ENCODE measurements at regions not wholly inside any gene's neighbourhood (a gene's known extent, or its start where the extent isn't known, plus 50 kb on each side); places are given as distances from the start of the nearest gene placed in this dataset.

DNA sequence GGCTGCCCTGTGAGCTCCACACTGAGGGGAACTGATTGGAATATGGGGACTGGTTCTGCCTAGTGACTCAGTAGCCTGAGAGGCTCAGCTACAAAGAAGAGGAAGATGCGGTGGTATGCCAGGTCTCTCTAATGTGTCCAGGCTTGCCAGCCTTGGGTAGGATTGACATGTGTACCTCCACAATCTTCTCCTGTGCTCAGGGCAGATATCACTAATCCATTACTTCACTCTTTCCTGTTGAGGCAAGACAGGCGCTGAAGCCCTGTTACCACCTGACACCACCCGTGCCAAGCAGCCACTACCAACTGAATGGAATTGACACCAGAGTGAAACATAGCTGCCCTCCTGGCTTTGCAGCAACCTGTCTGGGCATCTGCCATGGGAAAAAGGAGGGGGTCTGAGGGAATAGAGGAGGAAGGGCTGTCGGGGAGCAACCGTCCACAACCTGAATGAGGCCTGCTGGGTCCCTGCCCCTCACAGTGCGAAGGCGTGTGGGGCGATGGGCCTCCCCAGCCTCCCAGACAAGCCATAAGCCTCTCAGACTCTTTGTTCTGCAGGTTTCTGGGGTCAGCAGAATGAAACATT lies 114.7 kb upstream of the CXCL14 start:
- no peaks in the 10 kb centered on the region for H3F3A ChIP-seq (replicated peaks; ENCODE audit: insufficient read depth)
- no peaks in the 10 kb centered on the region for H3K9me3 ChIP-seq
- no peak overlapping the region for H3K4me3 ChIP-seq (ENCODE audit: low read depth in 2 of 2, low read length in 1 of 2)
- no peaks in the 10 kb centered on the region for H3K9me2 ChIP-seq
- H3K27me3 ChIP-seq (ENCODE audit: insufficient read depth) = peaks cover 14% of the 10 kb centered on the region; the same call in 1 of the 2 replicates
- ChIA-PET POLR2A (no interaction called here), CTCF (no interaction called here)
- no peak for DNase-seq
- no peaks in the 10 kb centered on the region for H3K4me1 ChIP-seq (ENCODE audit: control insufficient read depth in 1 of 2, insufficient read depth in 2 of 2, low read depth in 1 of 2, low read length in 1 of 2)
- TF ChIP-seq FOSL2 (IDR thresholded peaks at IDR 0.05; ENCODE audit: borderline replicate concordance, low read depth) (no peak), SMC3 (IDR thresholded peaks at IDR 0.05; ENCODE audit: low read depth, low read length) (no peak), RFX5 (IDR thresholded peaks at IDR 0.05; ENCODE audit: low read length) (no peak), EP300 (IDR thresholded peaks at IDR 0.05; ENCODE audit: borderline replicate concordance in 1 of 2, low read depth in 1 of 2, low read length in 1 of 2) (no peak), TAF1 (IDR thresholded peaks at IDR 0.05; ENCODE audit: borderline replicate concordance, low read depth, low read length) (no peak), JUND (IDR thresholded peaks at IDR 0.05) (no peak), NFIC (IDR thresholded peaks at IDR 0.05; ENCODE audit: borderline replicate concordance) (no peak)
- TF ChIP-seq, protein P1, sequence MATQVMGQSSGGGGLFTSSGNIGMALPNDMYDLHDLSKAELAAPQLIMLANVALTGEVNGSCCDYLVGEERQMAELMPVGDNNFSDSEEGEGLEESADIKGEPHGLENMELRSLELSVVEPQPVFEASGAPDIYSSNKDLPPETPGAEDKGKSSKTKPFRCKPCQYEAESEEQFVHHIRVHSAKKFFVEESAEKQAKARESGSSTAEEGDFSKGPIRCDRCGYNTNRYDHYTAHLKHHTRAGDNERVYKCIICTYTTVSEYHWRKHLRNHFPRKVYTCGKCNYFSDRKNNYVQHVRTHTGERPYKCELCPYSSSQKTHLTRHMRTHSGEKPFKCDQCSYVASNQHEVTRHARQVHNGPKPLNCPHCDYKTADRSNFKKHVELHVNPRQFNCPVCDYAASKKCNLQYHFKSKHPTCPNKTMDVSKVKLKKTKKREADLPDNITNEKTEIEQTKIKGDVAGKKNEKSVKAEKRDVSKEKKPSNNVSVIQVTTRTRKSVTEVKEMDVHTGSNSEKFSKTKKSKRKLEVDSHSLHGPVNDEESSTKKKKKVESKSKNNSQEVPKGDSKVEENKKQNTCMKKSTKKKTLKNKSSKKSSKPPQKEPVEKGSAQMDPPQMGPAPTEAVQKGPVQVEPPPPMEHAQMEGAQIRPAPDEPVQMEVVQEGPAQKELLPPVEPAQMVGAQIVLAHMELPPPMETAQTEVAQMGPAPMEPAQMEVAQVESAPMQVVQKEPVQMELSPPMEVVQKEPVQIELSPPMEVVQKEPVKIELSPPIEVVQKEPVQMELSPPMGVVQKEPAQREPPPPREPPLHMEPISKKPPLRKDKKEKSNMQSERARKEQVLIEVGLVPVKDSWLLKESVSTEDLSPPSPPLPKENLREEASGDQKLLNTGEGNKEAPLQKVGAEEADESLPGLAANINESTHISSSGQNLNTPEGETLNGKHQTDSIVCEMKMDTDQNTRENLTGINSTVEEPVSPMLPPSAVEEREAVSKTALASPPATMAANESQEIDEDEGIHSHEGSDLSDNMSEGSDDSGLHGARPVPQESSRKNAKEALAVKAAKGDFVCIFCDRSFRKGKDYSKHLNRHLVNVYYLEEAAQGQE (IDR thresholded peaks at IDR 0.05; ENCODE audit: low read depth, low read length) = no peak
- TF ChIP-seq, protein P2, sequence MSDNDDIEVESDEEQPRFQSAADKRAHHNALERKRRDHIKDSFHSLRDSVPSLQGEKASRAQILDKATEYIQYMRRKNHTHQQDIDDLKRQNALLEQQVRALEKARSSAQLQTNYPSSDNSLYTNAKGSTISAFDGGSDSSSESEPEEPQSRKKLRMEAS (IDR thresholded peaks at IDR 0.05; ENCODE audit: low read depth) = no peak
- TF ChIP-seq, protein P3, sequence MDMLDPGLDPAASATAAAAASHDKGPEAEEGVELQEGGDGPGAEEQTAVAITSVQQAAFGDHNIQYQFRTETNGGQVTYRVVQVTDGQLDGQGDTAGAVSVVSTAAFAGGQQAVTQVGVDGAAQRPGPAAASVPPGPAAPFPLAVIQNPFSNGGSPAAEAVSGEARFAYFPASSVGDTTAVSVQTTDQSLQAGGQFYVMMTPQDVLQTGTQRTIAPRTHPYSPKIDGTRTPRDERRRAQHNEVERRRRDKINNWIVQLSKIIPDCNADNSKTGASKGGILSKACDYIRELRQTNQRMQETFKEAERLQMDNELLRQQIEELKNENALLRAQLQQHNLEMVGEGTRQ (IDR thresholded peaks at IDR 0.05; ENCODE audit: borderline replicate concordance, low read depth, low read length) = no peak
- H3K79me2 ChIP-seq (ENCODE audit: insufficient read depth) = no peaks in the 10 kb centered on the region
- no peak overlapping the region for H3K4me2 ChIP-seq
- H3K27ac ChIP-seq (ENCODE audit: low read depth in 2 of 2, low read length in 1 of 2) = no peak overlapping the region
- 77% methylated on average over 8 of the region's 8 CpGs for WGBS (ENCODE audit: low lambda C conversion rate)
- no peak overlapping the region for H3K9ac ChIP-seq
- H4K20me1 ChIP-seq (ENCODE audit: insufficient read depth) = no peaks in the 10 kb centered on the region
- H2AFZ ChIP-seq (ENCODE audit: low read depth) = no peak overlapping the region
- H3K36me3 ChIP-seq (replicated peaks in 1 of 2; ENCODE audit: control insufficient read depth in 1 of 2, insufficient read depth in 2 of 2, low read length in 1 of 2) = no peaks in the 10 kb centered on the region

DNA sequence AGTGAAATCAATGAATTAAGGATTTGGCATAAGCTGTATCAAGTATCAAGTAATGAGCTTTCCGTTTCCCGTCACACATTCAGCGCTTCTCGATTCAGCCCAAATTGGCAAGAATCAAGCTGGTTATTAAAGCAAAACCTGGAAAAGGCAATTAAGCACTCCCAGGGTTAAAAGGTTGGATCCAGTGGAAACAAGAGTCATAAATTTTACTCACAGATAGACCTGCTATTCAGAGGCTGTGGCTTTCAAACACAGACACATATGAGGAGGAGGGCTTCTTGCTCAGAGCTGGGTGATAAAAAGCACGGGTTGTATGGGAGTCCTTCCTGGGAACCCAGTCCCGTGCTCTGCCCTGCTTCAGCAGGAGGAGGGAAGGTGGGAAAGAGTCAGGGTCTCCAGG lies 112.3 kb upstream of the CXCL14 start:
- H3K9me3 ChIP-seq = no peaks in the 10 kb centered on the region
- no peak for DNase-seq
- H3F3A ChIP-seq (replicated peaks; ENCODE audit: insufficient read depth) = no peaks in the 10 kb centered on the region
- WGBS (ENCODE audit: low lambda C conversion rate) = 47% methylated on average over 6 of the region's 6 CpGs
- no peaks in the 10 kb centered on the region for H3K9me2 ChIP-seq
- H3K4me2 ChIP-seq = no peak overlapping the region
- no peaks in the 10 kb centered on the region for H4K20me1 ChIP-seq (ENCODE audit: insufficient read depth)
- H3K4me3 ChIP-seq (ENCODE audit: low read depth in 2 of 2, low read length in 1 of 2) = no peak overlapping the region
- H3K79me2 ChIP-seq (ENCODE audit: insufficient read depth) = no peaks in the 10 kb centered on the region
- no peak overlapping the region for H3K27ac ChIP-seq (ENCODE audit: low read depth in 2 of 2, low read length in 1 of 2)
- ChIA-PET CTCF (interaction anchor here (0.9 to 1.3 kb wide), 3 partner anchors 18 to 225 kb away, joined by 3 to 4 read pairs (median 4); no protein-coding TSS in a partner anchor), POLR2A (no interaction called here)
- peaks cover 14% of the 10 kb centered on the region; the same call in 1 of the 2 replicates for H3K27me3 ChIP-seq (ENCODE audit: insufficient read depth)
- TF ChIP-seq MXI1 (IDR thresholded peaks at IDR 0.05; ENCODE audit: low read depth, low read length) (no peak), TAF1 (IDR thresholded peaks at IDR 0.05; ENCODE audit: borderline replicate concordance, low read depth, low read length) (no peak), JUND (IDR thresholded peaks at IDR 0.05) (no peak), RFX5 (IDR thresholded peaks at IDR 0.05; ENCODE audit: low read length) (no peak), EP300 (IDR thresholded peaks at IDR 0.05; ENCODE audit: borderline replicate concordance in 1 of 2, low read depth in 1 of 2, low read length in 1 of 2) (no peak), SMC3 (IDR thresholded peaks at IDR 0.05; ENCODE audit: low read depth, low read length) (no peak), YY1 (IDR thresholded peaks at IDR 0.05; ENCODE audit: low read depth) (no peak), RAD21 (IDR thresholded peaks at IDR 0.05; ENCODE audit: low read length) (no peak)
- TF ChIP-seq, protein P2 (IDR thresholded peaks at IDR 0.05; ENCODE audit: low read depth) = no peak
- TF ChIP-seq, protein P4, sequence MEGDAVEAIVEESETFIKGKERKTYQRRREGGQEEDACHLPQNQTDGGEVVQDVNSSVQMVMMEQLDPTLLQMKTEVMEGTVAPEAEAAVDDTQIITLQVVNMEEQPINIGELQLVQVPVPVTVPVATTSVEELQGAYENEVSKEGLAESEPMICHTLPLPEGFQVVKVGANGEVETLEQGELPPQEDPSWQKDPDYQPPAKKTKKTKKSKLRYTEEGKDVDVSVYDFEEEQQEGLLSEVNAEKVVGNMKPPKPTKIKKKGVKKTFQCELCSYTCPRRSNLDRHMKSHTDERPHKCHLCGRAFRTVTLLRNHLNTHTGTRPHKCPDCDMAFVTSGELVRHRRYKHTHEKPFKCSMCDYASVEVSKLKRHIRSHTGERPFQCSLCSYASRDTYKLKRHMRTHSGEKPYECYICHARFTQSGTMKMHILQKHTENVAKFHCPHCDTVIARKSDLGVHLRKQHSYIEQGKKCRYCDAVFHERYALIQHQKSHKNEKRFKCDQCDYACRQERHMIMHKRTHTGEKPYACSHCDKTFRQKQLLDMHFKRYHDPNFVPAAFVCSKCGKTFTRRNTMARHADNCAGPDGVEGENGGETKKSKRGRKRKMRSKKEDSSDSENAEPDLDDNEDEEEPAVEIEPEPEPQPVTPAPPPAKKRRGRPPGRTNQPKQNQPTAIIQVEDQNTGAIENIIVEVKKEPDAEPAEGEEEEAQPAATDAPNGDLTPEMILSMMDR (IDR thresholded peaks at IDR 0.05) = no peak
- TF ChIP-seq, protein P5, sequence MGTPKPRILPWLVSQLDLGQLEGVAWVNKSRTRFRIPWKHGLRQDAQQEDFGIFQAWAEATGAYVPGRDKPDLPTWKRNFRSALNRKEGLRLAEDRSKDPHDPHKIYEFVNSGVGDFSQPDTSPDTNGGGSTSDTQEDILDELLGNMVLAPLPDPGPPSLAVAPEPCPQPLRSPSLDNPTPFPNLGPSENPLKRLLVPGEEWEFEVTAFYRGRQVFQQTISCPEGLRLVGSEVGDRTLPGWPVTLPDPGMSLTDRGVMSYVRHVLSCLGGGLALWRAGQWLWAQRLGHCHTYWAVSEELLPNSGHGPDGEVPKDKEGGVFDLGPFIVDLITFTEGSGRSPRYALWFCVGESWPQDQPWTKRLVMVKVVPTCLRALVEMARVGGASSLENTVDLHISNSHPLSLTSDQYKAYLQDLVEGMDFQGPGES (IDR thresholded peaks at IDR 0.05; ENCODE audit: low read depth, low read length) = no peak
- TF ChIP-seq, protein P3 (IDR thresholded peaks at IDR 0.05; ENCODE audit: borderline replicate concordance, low read depth, low read length) = no peak
- H3K4me1 ChIP-seq (ENCODE audit: control insufficient read depth in 1 of 2, insufficient read depth in 2 of 2, low read depth in 1 of 2, low read length in 1 of 2) = no peaks in the 10 kb centered on the region
- H3K36me3 ChIP-seq (replicated peaks in 1 of 2; ENCODE audit: control insufficient read depth in 1 of 2, insufficient read depth in 2 of 2, low read length in 1 of 2) = no peaks in the 10 kb centered on the region
- H2AFZ ChIP-seq (ENCODE audit: low read depth) = no peak overlapping the region
- H3K9ac ChIP-seq = no peak overlapping the region
